D341Med (cell line): ENCODE measurements at regions not wholly inside any gene's neighbourhood (a gene's known extent, or its start where the extent isn't known, plus 50 kb on each side); places are given as distances from the start of the nearest gene placed in this dataset.
"Not testable (repeated sequence)": the region's sequence is repeated elsewhere in the genome, so short reads cannot be mapped to it uniquely, and the experiment has no call there.

Experiments used
- DNase-seq: peaks from one replicate; pipeline ENCODE4 v3.0.0; 2012; ENCODE audit warnings: low spot score

DNA sequence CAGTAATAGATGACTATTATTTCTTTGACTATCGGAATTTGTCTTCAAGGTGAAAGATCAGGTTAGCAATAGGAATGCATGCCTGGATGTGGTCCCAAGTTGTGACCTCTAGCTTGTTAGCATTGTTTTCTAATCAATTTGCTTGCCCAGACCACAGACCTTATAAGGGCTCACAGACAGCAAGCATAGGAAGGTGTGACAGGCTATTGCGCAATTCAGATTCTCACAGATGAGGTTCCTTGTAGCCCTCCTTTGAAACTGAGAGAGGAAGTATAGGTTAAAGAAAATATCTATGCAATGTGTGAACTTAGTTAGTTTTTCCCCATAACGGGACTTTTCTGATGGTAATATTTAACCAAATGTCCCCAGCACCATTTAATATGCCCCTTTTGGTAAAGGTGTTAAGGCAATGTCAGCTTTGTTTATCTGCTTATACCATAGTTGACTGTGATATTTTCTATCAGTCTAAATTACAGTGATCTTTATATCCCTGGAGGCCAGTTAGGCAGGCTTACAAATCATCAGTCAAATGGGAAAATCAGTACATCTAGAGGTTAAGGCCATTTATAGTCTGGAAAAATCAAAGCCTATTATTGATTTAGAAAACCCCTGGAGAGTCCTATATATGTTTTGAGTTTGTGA is 168.1 kb upstream of the MBNL1 start:
- DNase-seq = no peak

- no peak for DNase-seq
Measured at GRCh38 chr3:152102410-152102809, 166.3 kb upstream of the MBNL1 start.

DNA sequence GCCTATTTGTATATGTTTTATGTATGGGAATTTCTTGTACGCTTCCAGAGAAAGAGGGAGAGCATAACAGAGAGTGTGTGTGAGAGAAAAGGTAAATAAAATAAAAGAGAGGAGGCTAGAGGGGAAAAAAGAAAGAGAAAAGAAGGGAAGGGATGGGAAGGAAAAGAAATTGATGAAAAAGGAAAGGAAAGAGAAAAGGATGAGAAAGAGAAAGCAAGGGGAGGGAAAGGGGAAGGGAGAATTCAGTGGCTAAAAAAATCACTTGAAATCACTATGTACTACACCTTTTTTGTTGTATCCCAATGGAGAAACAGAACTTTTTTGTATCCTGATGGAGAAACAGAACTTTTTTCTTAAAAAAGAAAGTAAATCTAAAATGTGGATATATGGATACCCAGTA is 165.5 kb upstream of the MBNL1 start:
- DNase-seq = no peak

GRCh38 chr3:152104847-152105415 is 163.8 kb upstream of the MBNL1 start:
- DNase-seq = no peak

GRCh38 chr3:152105446-152105845 is 163.3 kb upstream of the MBNL1 start:
- DNase-seq = no peak

- no peak for DNase-seq
Measured at GRCh38 chr3:152109038-152109437, 159.7 kb upstream of the MBNL1 start.

- no peak for DNase-seq
Measured at GRCh38 chr3:152113413-152113812, 155.3 kb upstream of the MBNL1 start.

DNA sequence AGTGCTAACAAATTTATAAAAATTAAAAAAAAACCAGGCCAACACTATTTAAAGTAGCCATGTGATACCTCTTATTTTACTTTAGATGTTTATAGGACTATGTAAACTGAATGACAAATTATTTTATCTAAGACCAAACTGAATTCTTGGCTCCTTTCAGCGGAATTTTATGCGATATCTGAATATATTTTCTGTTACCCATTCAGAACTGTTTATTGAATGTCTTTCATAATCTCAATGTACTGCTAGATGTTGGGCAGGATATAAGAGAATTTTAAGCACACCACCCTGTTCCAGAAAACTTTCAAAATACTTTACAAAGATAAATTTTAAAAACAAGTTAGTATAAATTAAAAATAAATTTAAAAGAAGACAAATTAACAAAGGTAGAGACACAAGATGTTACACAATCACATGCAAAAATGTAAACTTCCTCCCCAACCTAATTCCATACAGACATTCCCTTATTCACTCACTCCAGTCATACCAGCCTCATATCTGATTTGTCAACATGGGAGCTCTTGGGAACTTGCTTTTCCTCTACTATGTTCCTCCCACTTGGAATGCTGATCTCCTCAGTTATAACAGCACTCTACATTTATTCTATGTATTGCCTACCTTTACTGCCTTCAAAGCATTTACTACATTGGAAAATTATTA is 154.6 kb upstream of the MBNL1 start:
- DNase-seq = no peak

DNA sequence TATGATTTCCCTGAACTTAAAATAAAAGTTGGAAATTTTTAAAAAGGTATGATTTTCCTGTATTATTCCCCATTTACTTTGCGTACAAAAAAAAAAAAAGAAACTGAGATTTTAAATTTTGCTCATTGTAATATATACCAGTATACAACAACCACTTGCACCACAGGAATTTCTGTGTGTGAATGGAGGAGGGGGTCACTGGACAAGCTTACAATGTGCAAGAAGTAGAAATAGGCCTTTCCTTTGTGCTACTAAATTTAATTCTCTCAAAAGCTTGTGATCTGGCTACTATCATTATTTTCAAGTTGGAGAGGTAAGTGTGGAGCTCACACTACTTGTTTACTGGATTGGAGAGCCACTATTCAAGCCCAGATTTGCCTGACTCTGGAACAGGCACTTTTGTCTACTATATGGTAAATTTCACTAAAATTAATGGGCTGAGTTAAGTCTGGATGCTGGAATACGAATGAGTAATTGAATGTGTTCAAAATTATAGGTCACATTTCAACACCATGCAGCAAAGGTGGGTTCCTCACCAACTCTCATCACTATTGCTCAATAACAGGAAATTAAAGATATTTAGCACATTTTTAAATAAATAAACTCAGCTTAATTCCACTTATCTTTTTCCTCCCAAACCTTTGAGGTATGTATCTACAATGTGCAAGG is 148.0 kb upstream of the MBNL1 start:
- no peak for DNase-seq

- DNase-seq = no peak
Measured at GRCh38 chr3:152121270-152121636, 147.5 kb upstream of the MBNL1 start.

DNA sequence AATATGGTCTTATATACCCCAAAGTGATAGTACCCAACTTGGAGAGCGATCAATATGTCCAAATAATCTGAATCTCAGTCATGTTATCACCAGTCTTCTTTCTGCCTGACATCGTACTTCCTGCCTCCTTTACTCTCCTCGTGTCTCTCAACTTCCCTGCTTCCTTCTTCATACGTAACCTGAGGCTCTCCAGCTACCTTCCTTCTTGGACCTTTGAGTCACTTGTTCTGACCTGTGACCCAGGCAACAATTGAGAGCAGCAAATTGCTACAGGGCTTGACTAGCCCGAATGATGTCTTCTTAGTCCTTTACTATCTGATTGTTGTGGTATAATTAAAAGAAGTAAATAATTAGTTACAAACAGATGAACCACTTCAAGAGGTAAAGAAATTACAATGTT is 145.9 kb upstream of the MBNL1 start:
- DNase-seq = no peak

DNA sequence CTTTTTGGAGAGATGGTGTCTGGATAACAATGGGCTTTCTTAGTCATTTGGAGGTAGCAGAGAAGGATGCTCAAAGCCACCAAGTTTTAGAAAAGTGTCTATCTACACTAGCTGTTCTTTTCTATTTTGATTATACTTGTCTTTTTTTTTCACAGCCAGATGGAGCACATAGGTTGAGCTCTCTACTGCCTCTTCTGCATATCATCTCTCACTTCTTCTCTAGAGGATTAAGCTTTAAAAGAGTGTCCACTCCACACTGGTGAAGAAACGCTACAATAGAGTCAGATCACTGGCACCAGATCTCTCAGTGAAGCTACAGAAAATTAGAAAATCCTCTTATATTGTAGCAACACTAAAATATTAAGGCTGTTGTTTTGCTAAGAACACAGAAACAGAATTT is 145.3 kb upstream of the MBNL1 start:
- no peak for DNase-seq

GRCh38 chr3:152126260-152126659 is 142.5 kb upstream of the MBNL1 start:
- DNase-seq = no peak

- DNase-seq = no peak
Measured at GRCh38 chr3:152127058-152127457, 141.7 kb upstream of the MBNL1 start.

DNA sequence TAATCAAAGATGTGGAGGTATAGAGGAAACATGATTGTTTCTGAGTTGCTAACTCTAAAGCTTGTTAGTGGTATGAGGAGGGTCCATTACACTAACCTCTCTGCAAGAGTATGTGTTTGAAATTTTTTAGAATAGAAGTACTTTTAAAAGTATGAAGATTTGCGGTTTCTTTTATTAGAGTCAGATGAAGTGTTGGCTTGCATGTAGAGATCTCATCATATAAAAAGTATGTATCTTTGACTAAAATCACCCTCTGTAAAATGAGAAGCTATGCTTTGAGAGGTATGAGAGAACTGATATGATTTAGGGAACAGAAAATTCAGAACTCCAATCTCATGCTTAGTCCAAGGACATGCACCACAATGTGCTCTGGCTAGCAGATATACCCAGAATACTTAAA is 140.4 kb upstream of the MBNL1 start:
- DNase-seq = no peak

DNA sequence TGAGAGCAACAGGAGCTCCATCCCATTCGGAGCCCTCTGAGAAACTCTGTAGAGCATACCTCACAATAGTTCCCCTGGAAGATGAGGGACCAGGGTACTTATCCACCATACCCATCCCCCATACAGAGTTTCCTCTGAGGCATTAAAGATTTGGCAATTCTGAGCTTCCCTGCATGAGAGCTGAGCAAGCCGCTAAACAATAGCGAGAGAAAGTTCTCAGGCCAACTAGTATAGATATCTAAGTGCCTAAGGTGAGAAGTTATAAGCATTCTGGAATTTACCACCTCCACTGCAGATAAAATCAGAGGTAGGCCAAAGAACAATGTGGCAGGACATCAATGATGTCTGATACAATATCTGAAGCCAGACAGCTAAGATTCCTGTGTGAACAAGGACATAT is 129.1 kb upstream of the MBNL1 start:
- no peak for DNase-seq

GRCh38 chr3:152146461-152146860 is 122.3 kb upstream of the MBNL1 start:
- DNase-seq = no peak

DNA sequence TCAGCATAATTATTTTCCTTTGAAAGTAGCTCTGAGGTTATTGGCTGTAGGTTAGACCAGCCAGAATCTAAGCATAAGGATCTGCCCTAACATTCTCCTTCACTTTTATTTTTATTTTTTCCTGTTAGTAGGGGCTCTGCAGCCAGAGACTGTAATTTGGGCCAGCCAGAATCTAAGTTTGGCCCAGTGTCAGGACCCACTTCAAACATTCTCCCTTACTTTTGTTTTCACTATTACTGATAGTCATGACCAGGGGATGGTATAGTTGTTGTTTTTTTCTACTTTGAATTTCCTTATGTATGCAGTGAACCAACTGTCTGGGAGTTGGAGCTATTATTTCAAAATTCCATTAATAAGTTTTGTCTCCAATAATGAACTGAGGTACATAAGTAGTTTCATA is 121.0 kb upstream of the MBNL1 start:
- DNase-seq = no peak

DNA sequence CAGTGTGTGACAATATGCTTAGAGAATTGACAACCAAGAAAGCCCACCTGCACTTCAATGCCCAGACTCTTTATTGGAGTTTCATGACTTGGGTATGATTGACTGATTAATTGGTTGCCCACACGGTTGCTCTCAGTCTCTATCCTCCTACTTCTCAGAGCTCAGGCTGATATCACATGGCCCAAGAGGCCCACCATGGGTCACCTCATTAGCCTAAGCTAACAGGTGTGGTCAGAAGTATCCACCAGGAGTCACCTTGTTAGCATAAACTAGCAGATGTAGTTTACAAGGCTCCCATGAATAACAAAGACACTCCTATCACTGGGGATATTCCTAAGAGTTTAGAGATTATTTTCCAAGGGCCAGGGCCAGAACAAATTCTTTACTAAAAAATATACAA is 120.2 kb upstream of the MBNL1 start:
- no peak for DNase-seq

- DNase-seq = no peak
Measured at GRCh38 chr3:152149832-152150231, 118.9 kb upstream of the MBNL1 start.

GRCh38 chr3:152151216-152151876 is 117.4 kb upstream of the MBNL1 start:
- no peak for DNase-seq

DNA sequence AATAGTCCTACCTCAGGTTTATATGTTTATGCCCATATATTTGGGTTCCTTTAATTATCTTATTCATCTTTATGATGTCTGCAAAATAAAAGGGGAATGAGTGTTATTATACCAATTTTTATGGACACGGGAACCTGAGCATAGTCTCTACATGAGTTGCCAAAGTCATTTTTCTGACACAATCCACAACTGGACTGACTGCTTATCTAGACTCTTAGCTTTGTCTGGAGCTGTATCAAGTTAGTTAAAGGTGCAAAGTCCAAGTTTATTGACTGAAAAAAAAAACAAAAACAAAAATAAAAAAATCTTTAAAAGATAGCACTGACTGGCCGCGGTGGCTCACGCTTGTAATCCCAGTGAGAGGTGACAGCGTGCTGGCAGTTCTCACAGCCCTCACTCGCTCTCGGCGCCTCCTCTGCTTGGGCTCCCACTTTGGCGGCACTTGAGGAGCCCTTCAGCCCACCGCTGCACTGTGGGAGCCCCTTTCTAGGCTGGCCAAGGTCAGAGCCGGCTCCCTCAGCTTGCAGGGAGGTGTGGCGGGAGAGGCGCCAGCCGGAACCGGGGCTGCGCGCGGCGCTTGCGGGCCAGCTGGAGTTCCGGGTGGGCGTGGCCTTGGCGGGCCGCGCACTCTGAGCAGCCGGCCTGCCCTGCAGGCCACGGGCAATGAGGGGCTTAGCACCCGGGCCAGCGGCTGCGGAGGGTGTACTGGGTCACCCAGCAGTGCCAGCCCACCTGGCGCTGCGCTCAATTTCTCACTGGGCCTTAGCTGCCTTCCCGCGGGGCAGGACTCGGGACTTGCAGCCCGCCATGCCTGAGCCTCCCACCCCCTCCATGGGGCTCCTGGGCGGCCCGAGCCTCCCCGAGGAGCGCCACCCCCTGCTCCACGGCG is 116.6 kb upstream of the MBNL1 start:
- DNase-seq = not testable (repeated sequence)
